HL-60/S4 (cell line): ENCODE measurements at regions not wholly inside any gene's neighbourhood (a gene's known extent, or its start where the extent isn't known, plus 50 kb on each side); places are given as distances from the start of the nearest gene placed in this dataset.

ENCODE experiments used
- in situ Hi-C: fragments of 300-500 bp; cut with MboI; formaldehyde crosslinking; loops from 2 replicates; pipeline ENCODE4 v1.14.3; 2022; ENCODE audit warnings: low sequenced_read_pairs

GRCh38 chr2:238632181-238633060, 205.7 kb downstream of the ASB1 start:
- in situ Hi-C loops, result no loop called here

- in situ Hi-C loops, result no loop called here
Observed at GRCh38 chr2:238633426-238634328, 206.9 kb downstream of the ASB1 start.

GRCh38 chr2:238634701-238635357, 208.1 kb downstream of the ASB1 start:
- in situ Hi-C loops, result no loop called here

- in situ Hi-C loops, result no loop called here
Observed at GRCh38 chr2:238635647-238636051, 208.9 kb downstream of the ASB1 start.

GRCh38 chr2:238636269-238637073, 209.7 kb downstream of the ASB1 start:
- in situ Hi-C loops, result no loop called here

- in situ Hi-C loops, result no loop called here
Observed at GRCh38 chr2:238638100-238638981, 209.5 kb upstream of the TWIST2 start.

GRCh38 chr2:238638982-238639628, 208.8 kb upstream of the TWIST2 start:
- in situ Hi-C loops, result no loop called here

GRCh38 chr2:238640486-238640885, 207.4 kb upstream of the TWIST2 start:
- in situ Hi-C loops, result no loop called here

- in situ Hi-C loops, result no loop called here
Observed at GRCh38 chr2:238642973-238643372, 204.9 kb upstream of the TWIST2 start.

GRCh38 chr2:238643400-238643907, 204.4 kb upstream of the TWIST2 start:
- in situ Hi-C loops, result no loop called here

- in situ Hi-C loops, result no loop called here
Observed at GRCh38 chr2:238644095-238645081, 203.5 kb upstream of the TWIST2 start.

- in situ Hi-C loops, result no loop called here
Observed at GRCh38 chr2:238645095-238645494, 202.8 kb upstream of the TWIST2 start.

- in situ Hi-C loops, result no loop called here
Observed at GRCh38 chr2:238645716-238646115, 202.2 kb upstream of the TWIST2 start.

GRCh38 chr2:238646281-238646680, 201.6 kb upstream of the TWIST2 start:
- in situ Hi-C loops, result no loop called here

GRCh38 chr2:238646803-238647202, 201.1 kb upstream of the TWIST2 start:
- in situ Hi-C loops, result no loop called here

- in situ Hi-C loops, result no loop called here
Observed at GRCh38 chr2:238649123-238649522, 198.8 kb upstream of the TWIST2 start.

- in situ Hi-C loops, result no loop called here
Observed at GRCh38 chr2:238649936-238650518, 197.9 kb upstream of the TWIST2 start.
